Nephron (organoid): ENCODE measurements at regions not wholly inside any gene's neighbourhood (a gene's known extent, or its start where the extent isn't known, plus 50 kb on each side); places are given as distances from the start of the nearest gene placed in this dataset.

Source experiments
- H3K27ac Mint-ChIP-seq, 3 experiments: 2 replicates each; pipeline ENCODE4 v1.8.0; 2020; ENCODE audit warnings: mixed read lengths in 3 of 3, mild to moderate bottlenecking in 2 of 3, moderate library complexity in 1 of 3
- H3K27me3 Mint-ChIP-seq: 2 replicates; pipeline ENCODE4 v1.8.0; 2021; ENCODE audit warnings: low read depth, mild to moderate bottlenecking, moderate library complexity, mixed read lengths
- H3K36me3 Mint-ChIP-seq: 2 replicates; pipeline ENCODE4 v1.8.0; 2020; ENCODE audit warnings: low read depth, mixed read lengths
- H3K4me1 Mint-ChIP-seq: 2 replicates; pipeline ENCODE4 v1.8.0; 2020; ENCODE audit warnings: mixed read lengths
- H3K4me3 Mint-ChIP-seq, 3 experiments: 2 replicates each; pipeline ENCODE4 v1.8.0; 2020; ENCODE audit warnings: mild to moderate bottlenecking in 3 of 3, mixed read lengths in 3 of 3, moderate library complexity in 2 of 3
- H3K9me3 Mint-ChIP-seq: 2 replicates; pipeline ENCODE4 v1.8.0; 2020; ENCODE audit warnings: mixed read lengths
- CTCF ChIP-seq, 3 experiments: fragments of 200-600 bp; sonication (generic); IDR thresholded peaks; one replicate each; pipeline ENCODE4 v1.5.0; 2021; ENCODE audit warnings: antibody characterized with exemption in 3 of 3; ENCODE audit not compliant: unreplicated experiment in 3 of 3

GRCh38 chr20:6993011-6993410, 225.5 kb downstream of the BMP2 start:
- Mint-ChIP-seq H3K36me3 (no peaks in the 10 kb centered on the region), H3K27me3 (peaks cover 6% of the 10 kb centered on the region), H3K27ac (no peak overlapping the region), H3K4me3 (no peak overlapping the region), H3K9me3 (peaks cover 2% of the 10 kb centered on the region), H3K4me1 (peaks cover 7% of the 10 kb centered on the region)
- TF ChIP-seq CTCF (IDR thresholded peaks at IDR 0.05; ENCODE audit: unreplicated experiment in 3 of 3), result no peak

- Mint-ChIP-seq H3K9me3 (peaks cover 2% of the 10 kb centered on the region), H3K27me3 (peaks cover 6% of the 10 kb centered on the region), H3K4me3 (no peak overlapping the region), H3K4me1 (peaks cover 7% of the 10 kb centered on the region), H3K36me3 (no peaks in the 10 kb centered on the region), H3K27ac (no peak overlapping the region)
- no peak for TF ChIP-seq CTCF (IDR thresholded peaks at IDR 0.05; ENCODE audit: unreplicated experiment in 3 of 3)
Measured at GRCh38 chr20:6993511-6993910, 226.0 kb downstream of the BMP2 start.

- peaks cover 2% of the 10 kb centered on the region for H3K9me3 Mint-ChIP-seq
- peaks cover 7% of the 10 kb centered on the region for H3K4me1 Mint-ChIP-seq
- H3K27me3 Mint-ChIP-seq, result peaks cover 6% of the 10 kb centered on the region
- no peaks in the 10 kb centered on the region for H3K36me3 Mint-ChIP-seq
- H3K27ac Mint-ChIP-seq, result no peak overlapping the region
- H3K4me3 Mint-ChIP-seq, result no peak overlapping the region
- no peak for TF ChIP-seq CTCF (IDR thresholded peaks at IDR 0.05; ENCODE audit: unreplicated experiment in 3 of 3)
Measured at GRCh38 chr20:6994452-6994851, 227.0 kb downstream of the BMP2 start.

- peaks cover 6% of the 10 kb centered on the region for H3K27me3 Mint-ChIP-seq
- H3K4me3 Mint-ChIP-seq, result no peak overlapping the region
- no peaks in the 10 kb centered on the region for H3K36me3 Mint-ChIP-seq
- peaks cover 4% of the 10 kb centered on the region for H3K4me1 Mint-ChIP-seq
- no peak for TF ChIP-seq CTCF (IDR thresholded peaks at IDR 0.05; ENCODE audit: unreplicated experiment in 3 of 3)
- no peak overlapping the region for H3K27ac Mint-ChIP-seq
- no peaks in the 10 kb centered on the region for H3K9me3 Mint-ChIP-seq
Measured at GRCh38 chr20:6998909-6999308, 231.4 kb downstream of the BMP2 start.

- H3K27ac Mint-ChIP-seq, result no peak overlapping the region
- H3K4me1 Mint-ChIP-seq, result no peaks in the 10 kb centered on the region
- peaks cover 3% of the 10 kb centered on the region for H3K27me3 Mint-ChIP-seq
- no peak overlapping the region for H3K4me3 Mint-ChIP-seq
- no peak for TF ChIP-seq CTCF (IDR thresholded peaks at IDR 0.05; ENCODE audit: unreplicated experiment in 3 of 3)
- no peaks in the 10 kb centered on the region for H3K36me3 Mint-ChIP-seq
- H3K9me3 Mint-ChIP-seq, result no peaks in the 10 kb centered on the region
Measured at GRCh38 chr20:6999381-6999780, 231.9 kb downstream of the BMP2 start.

GRCh38 chr20:7003598-7003997, 236.1 kb downstream of the BMP2 start:
- H3K9me3 Mint-ChIP-seq, result peaks cover 18% of the 10 kb centered on the region
- no peaks in the 10 kb centered on the region for H3K27me3 Mint-ChIP-seq
- H3K4me3 Mint-ChIP-seq, result no peak overlapping the region
- H3K27ac Mint-ChIP-seq, result no peak overlapping the region
- no peaks in the 10 kb centered on the region for H3K36me3 Mint-ChIP-seq
- TF ChIP-seq CTCF (IDR thresholded peaks at IDR 0.05; ENCODE audit: unreplicated experiment in 3 of 3), result no peak
- H3K4me1 Mint-ChIP-seq, result no peaks in the 10 kb centered on the region
